Pancreas (tissue), 10 donors: ENCODE measurements at regions not wholly inside any gene's neighbourhood (a gene's known extent, or its start where the extent isn't known, plus 50 kb on each side); places are given as distances from the start of the nearest gene placed in this dataset.
A peak's percentile ranks its signal among the peaks of the same experiment; 100 is the strongest.

Source experiments
- ATAC-seq, 4 donors: fragments of 200-7000 bp; cut with Tn5 transposase; one replicate each; pipeline versions ENCODE4 v1.8.0 to v1.9.1; 2020; ENCODE audit warnings: mild to moderate bottlenecking in 4 of 4, moderate library complexity in 4 of 4
- DNase-seq, 6 donors: peaks; one replicate each; pipeline ENCODE4 v3.0.0-alpha.2; 2020
- FAIRE-seq: peaks from 2 replicates; lab custom pipeline; 2012; peaks lifted over from hg19 to GRCh38; lab: Jason Lieb, UNC
- H3K27ac ChIP-seq, 4 donors: fragments of 200-600 bp; sonication (generic); 1 replicate in 3 of 4; 2 replicates in 1 of 4; pipeline versions ENCODE4 v1.5.0 to v1.8.0; 2020
- H3K27me3 ChIP-seq, 4 donors: fragments of 200-600 bp; one replicate each; pipeline ENCODE4 v1.8.0; 2021
- H3K36me3 ChIP-seq, 3 donors: fragments of 200-600 bp; sonication (generic) in 1 of 3; one replicate each; pipeline versions ENCODE4 v1.5.0 to v1.8.0; 2020 to 2021
- H3K4me1 ChIP-seq, 3 donors: fragments of 200-600 bp; one replicate each; pipeline ENCODE4 v1.8.0; 2021
- H3K4me3 ChIP-seq, 4 donors: fragments of 200-600 bp; sonication (generic) in 2 of 4; one replicate each; pipeline versions ENCODE4 v1.5.0 to v1.8.0; 2020 to 2021
- H3K9me3 ChIP-seq, 4 donors: fragments of 200-600 bp; one replicate each; pipeline ENCODE4 v1.8.0; 2021
- CTCF ChIP-seq, 4 donors: fragments of 200-600 bp; sonication (generic) in 3 of 4; IDR thresholded peaks; one replicate each; pipeline versions ENCODE4 v1.5.0 to v1.8.0; 2021; ENCODE audit warnings: antibody characterized with exemption in 4 of 4
- WGBS, 2 donors: extraction: QIAGEN DNeasy Blood & Tissue Kit; methylation state at CpG; one replicate each; pipeline ENCODE4 v1.1.7; 2013; 5-methylcytosine and 5-hydroxymethylcytosine counted together
- intact Hi-C, 3 donors: fragments of 100-400 bp; cut with DNase I; formaldehyde crosslinking; loops; one replicate each; pipeline versions ENCODE4 v1.11.1 to v1.14.2; 2022
- donor health status: healthy with polysubstance abuse.
- donor health status: DM: no; HTN: no; CAD: no; lungs with moderate emphysema.
- donor health status: DM: no; HTN: no; CAD: no.
- donor health status: control.
- donor health status: control.
- donor health status: Bipolar disorder and iron deficiency.
- donor health status: DM: yes; HTN: yes; CAD: no.
- donor health status: DM: no; HTN: no; CAD: no.
- donor health status: DM: no; HTN: no; CAD: no.
- donor health status: DM: yes; HTN: yes; CAD: no.

GRCh38 chrX:138777230-138777629 is 65.7 kb upstream of the FGF13 start:
- no peaks in the 10 kb centered on the region for H3K4me1 ChIP-seq
- H3K27me3 ChIP-seq = no peaks in the 10 kb centered on the region
- DNase-seq = no peak
- no peak overlapping the region for H3K4me3 ChIP-seq
- 60 to 67% methylated on average over 3 of the region's 3 CpGs for WGBS, 2 donors
- no peak for TF ChIP-seq CTCF (IDR thresholded peaks at IDR 0.05)
- no peak for FAIRE-seq
- intact Hi-C loops = loop anchor here in 2 of 3 donors (10.0 kb wide), 2 partner anchors 778 to 788 kb away; no protein-coding TSS in a partner anchor
- ATAC-seq = no peak
- H3K36me3 ChIP-seq = no peaks in the 10 kb centered on the region
- no peak overlapping the region for H3K27ac ChIP-seq
- H3K9me3 ChIP-seq = no peaks in the 10 kb centered on the region

GRCh38 chrX:138775517-138775916 is 64.0 kb upstream of the FGF13 start:
- intact Hi-C loops = loop anchor here in 2 of 3 donors (10.0 kb wide), 2 partner anchors 779 to 789 kb away; no protein-coding TSS in a partner anchor
- FAIRE-seq (peak; percentile 94), ATAC-seq (peak in 3 of 4 donors; percentile 50 to 54 (median 53))

GRCh38 chrX:138771047-138771446 is 59.5 kb upstream of the FGF13 start:
- intact Hi-C loops = loop anchor here in 2 of 3 donors (10.0 kb wide), 2 partner anchors 784 to 794 kb away; no protein-coding TSS in a partner anchor
- ATAC-seq (no peak), DNase-seq (no peak), FAIRE-seq (peak; percentile 13)
- Histone ChIP-seq H3K27me3 (no peaks in the 10 kb centered on the region), H3K9me3 (no peaks in the 10 kb centered on the region), H3K27ac (no peak overlapping the region), H3K36me3 (no peaks in the 10 kb centered on the region), H3K4me3 (no peak overlapping the region), H3K4me1 (no peaks in the 10 kb centered on the region)
- WGBS, 2 donors = 60 to 75% methylated on average over 2 of the region's 2 CpGs
- no peak for TF ChIP-seq CTCF (IDR thresholded peaks at IDR 0.05)

More at GRCh38 chrX:138775517-138775916, 64.0 kb upstream of the FGF13 start:
- peak in 3 of 4 donors; percentile 27 to 30 (median 30) for TF ChIP-seq CTCF (IDR thresholded peaks at IDR 0.05)
- Histone ChIP-seq H3K27me3 (no peaks in the 10 kb centered on the region), H3K36me3 (no peaks in the 10 kb centered on the region), H3K9me3 (no peaks in the 10 kb centered on the region), H3K27ac (no peak overlapping the region), H3K4me3 (no peak overlapping the region), H3K4me1 (no peaks in the 10 kb centered on the region)
- 2 to 3% methylated on average over 5 of the region's 5 CpGs for WGBS, 2 donors
- DNase-seq = no peak

- Histone ChIP-seq H3K36me3 (no peaks in the 10 kb centered on the region), H3K9me3 (no peaks in the 10 kb centered on the region), H3K27ac (no peak overlapping the region), H3K27me3 (no peaks in the 10 kb centered on the region), H3K4me1 (no peaks in the 10 kb centered on the region), H3K4me3 (no peak overlapping the region)
- 35 to 47% methylated on average over 2 of the region's 2 CpGs for WGBS, 2 donors
- FAIRE-seq (no peak), ATAC-seq (no peak), DNase-seq (no peak)
- intact Hi-C loops = loop anchor here in 2 of 3 donors (10.0 kb wide), 2 partner anchors 785 to 795 kb away; no protein-coding TSS in a partner anchor
- TF ChIP-seq CTCF (IDR thresholded peaks at IDR 0.05) = no peak
These were observed 58.4 kb upstream of the FGF13 start for GRCh38 chrX:138769918-138770317.

GRCh38 chrX:138765051-138765450 is 53.5 kb upstream of the FGF13 start:
- Histone ChIP-seq H3K36me3 (no peaks in the 10 kb centered on the region), H3K27me3 (peaks cover 0 to 7% (median 0%) of the 10 kb centered on the region in 4 donors), H3K27ac (no peak overlapping the region), H3K4me1 (no peaks in the 10 kb centered on the region), H3K9me3 (no peaks in the 10 kb centered on the region), H3K4me3 (no peak overlapping the region)
- WGBS, 2 donors = 54 to 60% methylated on average over 1 of the region's 1 CpG
- ATAC-seq (no peak), DNase-seq (no peak), FAIRE-seq (no peak)
- no peak for TF ChIP-seq CTCF (IDR thresholded peaks at IDR 0.05)
- intact Hi-C loops = no loop called here
